ENCODE measurements at regions not wholly inside any gene's neighbourhood (a gene's known extent, or its start where the extent isn't known, plus 50 kb on each side); places are given as distances from the start of the nearest gene placed in this dataset.

DNA sequence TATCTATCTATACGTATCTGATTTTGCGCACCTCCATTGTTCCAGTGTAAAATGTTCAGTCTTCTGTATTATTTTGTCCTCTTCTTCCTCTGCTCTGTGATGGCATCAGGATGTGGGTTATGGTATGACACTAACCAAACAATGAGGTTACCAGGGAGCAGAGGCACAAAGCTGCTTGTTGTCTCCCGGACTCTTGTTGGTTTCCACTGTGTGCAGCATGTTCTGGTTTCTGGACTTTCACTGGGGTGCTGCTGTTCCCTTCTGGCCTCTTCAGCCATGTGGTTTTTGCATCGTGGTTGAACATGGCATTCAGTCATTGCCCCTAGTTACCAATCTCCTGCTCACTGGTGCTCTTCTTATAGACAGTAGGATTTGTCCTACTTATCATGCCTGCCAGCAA lies 665.9 kb downstream of the CBLN2 start:
- DNase-seq (ENCODE audit: low read depth, low spot score) (no peak), FAIRE-seq (no peak)
- no peaks in the 10 kb centered on the region for H3K79me2 ChIP-seq (ENCODE audit: control insufficient read depth, insufficient read depth, low read length)
- TF ChIP-seq, protein P1, sequence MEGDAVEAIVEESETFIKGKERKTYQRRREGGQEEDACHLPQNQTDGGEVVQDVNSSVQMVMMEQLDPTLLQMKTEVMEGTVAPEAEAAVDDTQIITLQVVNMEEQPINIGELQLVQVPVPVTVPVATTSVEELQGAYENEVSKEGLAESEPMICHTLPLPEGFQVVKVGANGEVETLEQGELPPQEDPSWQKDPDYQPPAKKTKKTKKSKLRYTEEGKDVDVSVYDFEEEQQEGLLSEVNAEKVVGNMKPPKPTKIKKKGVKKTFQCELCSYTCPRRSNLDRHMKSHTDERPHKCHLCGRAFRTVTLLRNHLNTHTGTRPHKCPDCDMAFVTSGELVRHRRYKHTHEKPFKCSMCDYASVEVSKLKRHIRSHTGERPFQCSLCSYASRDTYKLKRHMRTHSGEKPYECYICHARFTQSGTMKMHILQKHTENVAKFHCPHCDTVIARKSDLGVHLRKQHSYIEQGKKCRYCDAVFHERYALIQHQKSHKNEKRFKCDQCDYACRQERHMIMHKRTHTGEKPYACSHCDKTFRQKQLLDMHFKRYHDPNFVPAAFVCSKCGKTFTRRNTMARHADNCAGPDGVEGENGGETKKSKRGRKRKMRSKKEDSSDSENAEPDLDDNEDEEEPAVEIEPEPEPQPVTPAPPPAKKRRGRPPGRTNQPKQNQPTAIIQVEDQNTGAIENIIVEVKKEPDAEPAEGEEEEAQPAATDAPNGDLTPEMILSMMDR (optimal IDR thresholded peaks at IDR 0.05 in 1 of 3, IDR thresholded peaks at IDR 0.05 in 1 of 3, conservative IDR thresholded peaks at IDR 0.05 in 1 of 3; ENCODE audit: extremely low read depth in 1 of 3, insufficient read depth in 2 of 3, low read length in 3 of 3), result no peak
- no peak for TF ChIP-seq EZH2 (IDR thresholded peaks at IDR 0.05; ENCODE audit: low read length)
- H3K4me2 ChIP-seq (ENCODE audit: control insufficient read depth, extremely low read depth, insufficient read depth, low read depth, low read length), result no peak overlapping the region
- no peaks in the 10 kb centered on the region for H3K9me1 ChIP-seq (ENCODE audit: control insufficient read depth, extremely low read depth, insufficient read depth, low read length)
- H3K36me3 ChIP-seq (ENCODE audit: control insufficient read depth in 2 of 2, extremely low read depth in 1 of 2, insufficient read depth in 2 of 2, low read length in 2 of 2), result no peaks in the 10 kb centered on the region
- H3K27ac ChIP-seq (ENCODE audit: control insufficient read depth, insufficient read depth, low read length), result no peak overlapping the region
- dilution Hi-C loops (cut with MboI; ENCODE audit: extremely low pct_ligation_motif_present, low sequenced_read_pairs), result no loop called here
- no peaks in the 10 kb centered on the region for H3K9me3 ChIP-seq (ENCODE audit: control insufficient read depth, low read depth, low read length)
- H4K20me1 ChIP-seq (ENCODE audit: control insufficient read depth, extremely low read depth, insufficient read depth, low read length), result no peaks in the 10 kb centered on the region
- H3K4me3 ChIP-seq (ENCODE audit: control insufficient read depth in 2 of 3, extremely low read depth in 1 of 3, insufficient read depth in 2 of 3, low read depth in 1 of 3, low read length in 3 of 3), result no peak overlapping the region
- no peaks in the 10 kb centered on the region for H3K27me3 ChIP-seq (ENCODE audit: control insufficient read depth, extremely low read depth, insufficient read depth, low read length)
- no peaks in the 10 kb centered on the region for H3K4me1 ChIP-seq (ENCODE audit: control insufficient read depth, extremely low read depth, insufficient read depth, low read length)
- H2AFZ ChIP-seq (ENCODE audit: control insufficient read depth, low read length), result no peak overlapping the region
- H3K9ac ChIP-seq (ENCODE audit: control insufficient read depth, extremely low read depth, insufficient read depth, low read length), result no peak overlapping the region

DNA sequence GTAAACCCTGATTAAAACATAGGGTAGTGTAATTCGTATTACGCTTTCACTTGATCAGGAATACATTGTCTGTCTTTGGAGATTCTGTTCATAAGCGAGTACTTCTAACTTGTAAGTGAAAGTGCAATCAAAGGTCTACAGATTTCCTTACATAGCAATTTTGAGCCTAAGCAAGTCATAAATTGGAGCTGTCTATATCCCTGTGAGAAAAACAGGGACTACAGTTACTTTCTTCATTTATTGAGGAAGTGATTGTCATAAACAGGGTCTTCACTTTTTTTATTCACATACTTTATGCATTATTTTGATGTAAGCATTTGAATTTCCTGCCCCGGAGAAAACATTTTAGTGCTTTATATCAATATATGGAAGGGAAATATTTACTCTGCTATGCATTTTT lies 670.4 kb downstream of the CBLN2 start:
- TF ChIP-seq, protein P1 (optimal IDR thresholded peaks at IDR 0.05 in 1 of 3, IDR thresholded peaks at IDR 0.05 in 1 of 3, conservative IDR thresholded peaks at IDR 0.05 in 1 of 3; ENCODE audit: extremely low read depth in 1 of 3, insufficient read depth in 2 of 3, low read length in 3 of 3), result no peak
- no peak for TF ChIP-seq EZH2 (IDR thresholded peaks at IDR 0.05; ENCODE audit: low read length)
- H3K9me3 ChIP-seq (ENCODE audit: control insufficient read depth, low read depth, low read length), result no peaks in the 10 kb centered on the region

More for the DNA sequence above, 670.4 kb downstream of the CBLN2 start:
- H3K36me3 ChIP-seq (ENCODE audit: control insufficient read depth in 2 of 2, extremely low read depth in 1 of 2, insufficient read depth in 2 of 2, low read length in 2 of 2), result no peaks in the 10 kb centered on the region
- no peaks in the 10 kb centered on the region for H3K79me2 ChIP-seq (ENCODE audit: control insufficient read depth, insufficient read depth, low read length)
- H3K27me3 ChIP-seq (ENCODE audit: control insufficient read depth, extremely low read depth, insufficient read depth, low read length), result no peaks in the 10 kb centered on the region
- H2AFZ ChIP-seq (ENCODE audit: control insufficient read depth, low read length), result no peak overlapping the region
- FAIRE-seq (no peak), DNase-seq (ENCODE audit: low read depth, low spot score) (no peak)
- H3K27ac ChIP-seq (ENCODE audit: control insufficient read depth, insufficient read depth, low read length), result no peak overlapping the region
- H3K9ac ChIP-seq (ENCODE audit: control insufficient read depth, extremely low read depth, insufficient read depth, low read length), result no peak overlapping the region
- no peak overlapping the region for H3K4me2 ChIP-seq (ENCODE audit: control insufficient read depth, extremely low read depth, insufficient read depth, low read depth, low read length)
- H3K9me1 ChIP-seq (ENCODE audit: control insufficient read depth, extremely low read depth, insufficient read depth, low read length), result no peaks in the 10 kb centered on the region
- no peak overlapping the region for H3K4me3 ChIP-seq (ENCODE audit: control insufficient read depth in 2 of 3, extremely low read depth in 1 of 3, insufficient read depth in 2 of 3, low read depth in 1 of 3, low read length in 3 of 3)
- dilution Hi-C loops (cut with MboI; ENCODE audit: extremely low pct_ligation_motif_present, low sequenced_read_pairs), result no loop called here
- no peaks in the 10 kb centered on the region for H4K20me1 ChIP-seq (ENCODE audit: control insufficient read depth, extremely low read depth, insufficient read depth, low read length)
- H3K4me1 ChIP-seq (ENCODE audit: control insufficient read depth, extremely low read depth, insufficient read depth, low read length), result no peaks in the 10 kb centered on the region
